GM18861 (cell line): ENCODE measurements at regions not wholly inside any gene's neighbourhood (a gene's known extent, or its start where the extent isn't known, plus 50 kb on each side); places are given as distances from the start of the nearest gene placed in this dataset.
"Not testable (repeated sequence)": the region's sequence is repeated elsewhere in the genome, so short reads cannot be mapped to it uniquely, and the experiment has no call there.

Source experiments
- ATAC-seq: cut with Tn5 transposase; IDR thresholded peaks from one replicate; pipeline ENCODE4 v1.9.1; 2021; ENCODE audit not compliant: unreplicated experiment

- no peak for ATAC-seq
Observed at GRCh38 chr1:60863131-60863530, 219.2 kb upstream of the NFIA start.

- no peak for ATAC-seq
Observed at GRCh38 chr1:60861961-60862567, 220.3 kb upstream of the NFIA start.

- ATAC-seq: no peak
Observed at GRCh38 chr1:60859111-60859510, 223.2 kb upstream of the NFIA start.

- no peak for ATAC-seq
Observed at GRCh38 chr1:60857851-60858250, 224.5 kb upstream of the NFIA start.

DNA sequence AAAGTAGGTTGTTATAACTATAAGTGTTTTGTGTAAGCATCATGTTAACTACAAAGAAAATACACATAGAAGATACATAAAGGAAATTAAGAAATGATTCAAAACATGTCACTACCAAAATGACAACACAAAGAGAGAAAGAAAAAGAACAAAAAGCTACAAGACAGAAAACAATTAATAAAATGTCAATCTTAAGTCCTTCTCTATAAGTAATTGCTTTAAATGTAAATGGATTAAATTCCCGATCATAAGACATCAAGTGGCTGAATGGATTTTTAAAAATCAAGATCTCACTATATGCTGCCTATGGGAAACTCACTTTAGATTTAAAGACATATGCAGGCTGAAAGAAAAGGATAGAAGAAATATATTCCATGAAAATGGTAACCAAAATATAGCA is 232.3 kb upstream of the NFIA start:
- ATAC-seq: no peak

DNA sequence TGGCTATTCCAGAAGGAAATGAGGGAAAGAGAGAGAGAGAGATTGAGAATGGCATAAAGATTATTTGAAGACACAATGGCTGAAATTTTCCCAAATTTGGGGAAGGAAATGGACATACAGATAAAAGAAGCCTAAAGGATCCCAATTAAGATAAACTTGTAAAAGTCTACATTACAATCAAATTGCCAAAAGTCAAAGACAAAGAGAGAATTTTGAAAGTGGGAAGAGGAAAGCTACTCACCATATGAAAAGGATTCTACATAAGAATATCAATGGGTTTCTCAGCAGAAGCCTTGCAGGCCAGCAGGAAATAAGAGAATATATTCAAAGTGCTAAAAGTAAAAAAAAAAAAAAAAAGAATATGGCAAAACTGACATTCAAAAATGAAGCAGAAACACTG is 233.0 kb upstream of the NFIA start:
- ATAC-seq: no peak

GRCh38 chr1:60848583-60849188 is 233.7 kb upstream of the NFIA start:
- no peak for ATAC-seq

- no peak for ATAC-seq
Observed at GRCh38 chr1:60847855-60848582, 234.3 kb upstream of the NFIA start.

- no peak for ATAC-seq
Observed at GRCh38 chr1:60847391-60847790, 235.0 kb upstream of the NFIA start.

GRCh38 chr1:60845659-60846058 is 236.7 kb upstream of the NFIA start:
- ATAC-seq: not testable (repeated sequence)

DNA sequence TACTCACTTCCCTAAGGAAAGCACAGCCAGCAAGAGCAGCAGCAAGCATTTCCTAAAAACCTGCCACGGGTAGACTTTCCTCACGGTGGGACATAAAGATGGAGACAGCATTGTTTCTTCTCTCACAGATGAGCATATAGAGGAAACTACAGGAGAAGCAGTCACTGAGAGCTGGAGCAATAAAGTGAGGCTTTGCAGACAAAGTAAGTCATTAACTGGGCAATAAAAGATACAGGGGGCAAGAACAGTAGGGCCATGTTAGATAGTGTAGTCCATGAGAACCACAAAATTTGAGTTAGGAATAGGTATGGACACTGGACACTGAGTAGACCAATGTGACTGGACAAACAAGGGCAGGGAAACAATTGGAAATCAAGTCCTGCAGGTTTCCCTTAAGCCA is 240.1 kb upstream of the NFIA start:
- ATAC-seq: no peak

DNA sequence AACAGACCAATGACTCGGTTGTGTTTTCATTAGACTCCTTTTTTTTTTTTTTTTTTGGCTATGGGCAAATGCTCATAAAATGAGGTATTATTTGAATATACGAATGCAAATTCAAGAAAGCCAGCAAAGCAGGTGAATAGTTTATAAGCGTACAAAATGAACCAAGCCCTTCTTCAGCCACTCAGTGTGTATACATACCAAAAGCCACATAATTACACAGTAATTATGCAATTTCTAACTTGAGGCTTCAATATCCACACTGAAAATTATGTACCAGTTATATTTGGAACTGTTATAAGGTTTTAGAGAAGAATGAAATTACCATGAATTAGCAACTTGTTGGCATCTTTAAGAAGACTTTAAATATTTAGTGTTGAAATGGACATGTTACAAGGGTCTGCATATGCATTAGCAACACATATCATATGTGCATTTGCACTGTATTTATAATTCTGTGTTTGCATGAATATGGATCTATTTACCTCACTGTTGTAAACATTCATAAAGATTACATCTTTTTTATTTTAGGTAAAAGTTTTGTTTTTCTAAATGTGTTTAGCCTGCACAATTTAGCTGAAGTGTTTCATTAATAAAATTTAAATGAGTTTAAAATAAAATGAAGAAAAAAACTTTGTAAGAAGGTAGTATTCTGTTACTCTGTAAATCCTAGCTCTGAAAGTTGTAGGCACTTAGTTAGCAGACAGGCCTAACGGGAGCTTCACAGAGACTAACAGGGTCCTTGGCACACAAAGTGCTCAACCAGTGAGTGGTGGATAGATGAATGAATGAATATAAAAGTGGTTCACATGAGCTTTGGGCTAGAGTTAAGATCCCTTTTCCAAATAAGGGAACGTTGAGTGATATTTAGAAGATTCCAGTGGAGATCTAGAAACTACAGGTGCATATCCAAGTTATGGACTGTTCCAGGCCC is 241.0 kb upstream of the NFIA start:
- ATAC-seq: no peak

- ATAC-seq: not testable (repeated sequence)
Observed at GRCh38 chr1:60840476-60840875, 241.9 kb upstream of the NFIA start.

DNA sequence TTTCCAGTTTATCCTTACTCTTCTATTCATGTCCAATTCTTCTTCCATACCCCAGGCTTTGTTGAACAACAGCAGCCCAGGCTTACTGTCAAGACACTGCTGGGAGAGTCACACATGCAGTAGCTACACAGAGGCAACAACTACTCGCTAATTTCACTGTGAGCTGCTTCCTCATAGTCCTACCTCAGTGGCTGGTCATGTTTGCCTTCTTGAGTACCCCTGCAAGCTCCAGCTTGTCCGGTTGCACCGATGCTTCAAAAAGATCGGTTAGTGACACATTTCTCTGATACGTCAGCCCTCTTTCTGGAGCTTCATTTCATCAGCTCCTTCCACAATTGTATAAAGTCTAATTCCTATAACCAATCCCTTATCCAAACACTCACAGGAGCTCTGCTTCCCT is 246.7 kb upstream of the NFIA start:
- no peak for ATAC-seq

GRCh38 chr1:60833173-60833572 is 249.2 kb upstream of the NFIA start:
- no peak for ATAC-seq

DNA sequence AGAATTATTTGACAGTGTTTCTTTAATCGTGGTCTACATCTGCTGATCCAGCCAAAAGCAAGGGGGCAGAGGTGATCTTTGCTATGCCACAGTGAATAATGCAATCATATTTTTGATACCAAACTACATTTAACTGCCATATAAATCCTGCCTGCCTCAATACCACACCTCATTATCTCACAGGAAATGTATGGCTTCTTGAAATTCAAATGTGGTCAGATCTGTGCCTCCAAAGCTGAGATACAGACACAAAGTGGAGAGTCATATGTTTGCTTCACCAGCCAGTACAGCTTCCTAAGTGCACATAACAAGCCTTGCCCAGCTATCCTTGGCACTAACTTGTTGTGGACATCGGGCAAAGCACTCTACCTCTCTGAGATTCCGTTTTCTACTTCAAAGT is 250.0 kb upstream of the NFIA start:
- no peak for ATAC-seq

DNA sequence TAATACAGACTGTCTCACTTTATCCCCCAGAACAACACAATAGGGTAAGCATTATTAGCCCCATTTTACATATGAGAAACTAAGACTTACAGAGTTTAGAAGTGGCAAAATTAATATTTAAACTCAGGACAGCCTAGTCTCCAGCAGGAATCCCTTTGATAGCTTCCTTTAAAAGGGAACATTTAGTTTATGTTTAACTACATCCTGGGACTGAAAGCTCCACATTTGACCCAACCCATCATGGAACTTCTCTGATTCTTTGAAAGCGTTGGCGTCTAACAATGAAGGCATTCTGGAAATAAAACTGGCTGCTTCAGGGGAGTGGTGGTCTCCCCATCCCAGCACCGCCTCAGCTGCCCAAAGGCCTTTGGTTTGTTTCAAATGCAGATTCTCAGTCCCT is 250.6 kb upstream of the NFIA start:
- no peak for ATAC-seq

- no peak for ATAC-seq
Observed at GRCh38 chr1:60828944-60829343, 253.4 kb upstream of the NFIA start.

GRCh38 chr1:60826320-60827094 is 255.9 kb upstream of the NFIA start:
- no peak for ATAC-seq

GRCh38 chr1:60825593-60825992 is 256.8 kb upstream of the NFIA start:
- no peak for ATAC-seq

DNA sequence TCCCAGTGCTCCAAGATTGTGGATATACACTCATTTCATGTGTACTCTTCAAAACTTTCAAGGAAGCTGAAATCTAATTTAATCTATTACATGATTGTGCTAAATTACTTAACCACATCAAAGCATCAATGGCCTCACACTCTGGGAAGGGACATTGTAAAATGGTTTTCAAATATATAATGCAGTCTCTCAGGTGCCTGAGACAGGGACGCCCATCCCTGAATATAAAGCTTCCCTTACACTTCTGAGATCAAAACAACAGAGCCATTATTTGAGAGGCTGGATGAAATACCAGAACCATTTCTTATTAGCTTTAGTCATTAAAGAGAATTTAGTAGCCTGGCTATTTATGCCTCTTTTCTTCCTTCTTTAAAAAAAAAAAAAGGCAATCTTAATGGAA is 259.2 kb upstream of the NFIA start:
- no peak for ATAC-seq
